SK-N-SH (cell line): ENCODE measurements at regions not wholly inside any gene's neighbourhood (a gene's known extent, or its start where the extent isn't known, plus 50 kb on each side); places are given as distances from the start of the nearest gene placed in this dataset.

ENCODE experiments used
- CTCF ChIA-PET: fragments of 300-600, 350-600 bp; formaldehyde crosslinking; extraction: SDS; loops from one replicate; lab custom pipeline; 2021; lab: Yijun Ruan, JAX
- POLR2A ChIA-PET: fragments of 350-600 bp; sonication (Branson Sonifier 250); formaldehyde crosslinking; extraction: SDS; loops from one replicate; lab custom pipeline; 2020; ENCODE audit warnings: antibody characterized with exemption, inconsistent platforms; lab: Yijun Ruan, JAX
- DNase-seq: peaks from one replicate; pipeline ENCODE4 v3.0.0; 2012
- H2AFZ ChIP-seq: fragments of 200-600 bp; sonication (generic); 2 replicates; pipeline ENCODE4 v1.8.1; 2016; ENCODE audit warnings: antibody characterized with exemption, mild to moderate bottlenecking, low read depth
- H3F3A ChIP-seq: fragments of 200-600 bp; sonication (generic); replicated peaks from 2 replicates; pipeline ENCODE3; 2016; ENCODE audit warnings: antibody characterized with exemption, mild to moderate bottlenecking; ENCODE audit not compliant: insufficient read depth
- H3K27ac ChIP-seq, 2 experiments: fragments of 200-500 bp in 1 of 2; fragments of 200-600 bp in 1 of 2; sonication (Bioruptor generic) in 1 of 2; sonication (generic), shearing (Covaris generic) in 1 of 2; 2 replicates each; pipeline versions ENCODE4 v1.5.1 to v1.6.1; 2014 to 2016; ENCODE audit warnings: low read depth in 2 of 2, inconsistent platforms in 1 of 2, low read length in 1 of 2, mild to moderate bottlenecking in 1 of 2, mixed read lengths in 1 of 2
- H3K27me3 ChIP-seq: fragments of 200-600 bp; sonication (generic), shearing (Covaris generic); 2 replicates; pipeline ENCODE4 v1.6.1; 2016; ENCODE audit warnings: mixed run types; ENCODE audit not compliant: insufficient read depth
- H3K36me3 ChIP-seq, 2 experiments: fragments of 200-500 bp in 1 of 2; fragments of 200-600 bp in 1 of 2; sonication (Bioruptor generic) in 1 of 2; sonication (generic) in 1 of 2; replicated peaks in 1 of 2; 2 replicates each; pipeline versions ENCODE3 to v1.5.1; 2014 to 2016; ENCODE audit warnings: low read length in 1 of 2, mild to moderate bottlenecking in 1 of 2; ENCODE audit not compliant: insufficient read depth in 2 of 2, control insufficient read depth in 1 of 2
- H3K4me1 ChIP-seq, 2 experiments: fragments of 200-500 bp in 1 of 2; fragments of 200-600 bp in 1 of 2; sonication (Bioruptor generic) in 1 of 2; sonication (generic), shearing (Covaris generic) in 1 of 2; 2 replicates each; pipeline versions ENCODE4 v1.5.1 to v1.6.1; 2014 to 2016; ENCODE audit warnings: low read depth in 1 of 2, low read length in 1 of 2, mixed run types in 1 of 2; ENCODE audit not compliant: insufficient read depth in 2 of 2, control insufficient read depth in 1 of 2
- H3K4me2 ChIP-seq: fragments of 200-600 bp; sonication (generic), shearing (Covaris generic); 2 replicates; pipeline ENCODE4 v1.6.1; 2017; ENCODE audit warnings: mixed run types
- H3K4me3 ChIP-seq, 2 experiments: fragments of 200-500 bp in 1 of 2; fragments of 200-600 bp in 1 of 2; sonication (Bioruptor generic) in 1 of 2; sonication (generic), shearing (Covaris generic) in 1 of 2; 2 replicates each; pipeline versions ENCODE4 v1.5.1 to v1.8.1; 2014 to 2016; ENCODE audit warnings: low read depth in 2 of 2, inconsistent platforms in 1 of 2, low read length in 1 of 2, mild to moderate bottlenecking in 1 of 2, mixed read lengths in 1 of 2, moderate library complexity in 1 of 2
- H3K79me2 ChIP-seq: fragments of 200-600 bp; sonication (generic); 2 replicates; pipeline ENCODE4 v1.8.1; 2017; ENCODE audit warnings: mild to moderate bottlenecking; ENCODE audit not compliant: insufficient read depth
- H3K9ac ChIP-seq: fragments of 200-600 bp; sonication (generic); 2 replicates; pipeline ENCODE4 v1.6.1; 2017; ENCODE audit warnings: mixed run types
- H3K9me2 ChIP-seq: fragments of 200-600 bp; sonication (generic); 2 replicates; pipeline ENCODE4 v1.6.1; 2017; ENCODE audit warnings: mixed run types
- H3K9me3 ChIP-seq: fragments of 200-600 bp; sonication (generic); 2 replicates; pipeline ENCODE4 v1.6.1; 2017; ENCODE audit warnings: mixed run types, mild to moderate bottlenecking, moderate library complexity
- H4K20me1 ChIP-seq: fragments of 200-600 bp; sonication (generic); 2 replicates; pipeline ENCODE4 v1.6.1; 2017; ENCODE audit warnings: mild to moderate bottlenecking, mixed run types; ENCODE audit not compliant: insufficient read depth
- ELF1 ChIP-seq: IDR thresholded peaks from 2 replicates; pipeline ENCODE4 v1.4.0; 2012
- GABPA ChIP-seq: IDR thresholded peaks from 2 replicates; pipeline ENCODE4 v1.4.0; 2012; ENCODE audit warnings: low read depth, mild to moderate bottlenecking
- GATA2 ChIP-seq: sonication (generic); formaldehyde crosslinking; IDR thresholded peaks from 2 replicates; pipeline ENCODE4 v1.5.0; 2020; ENCODE audit warnings: mild to moderate bottlenecking, missing genetic modification reagents
- MEF2A ChIP-seq: IDR thresholded peaks from 2 replicates; pipeline ENCODE4 v1.4.0; 2012; ENCODE audit warnings: low read depth, borderline replicate concordance
- MXI1 ChIP-seq: IDR thresholded peaks from 2 replicates; pipeline ENCODE4 v1.6.1; 2012; ENCODE audit warnings: mild to moderate bottlenecking, low read depth, low read length, improper control_type of control experiment
- POLR2AphosphoS5 ChIP-seq: IDR thresholded peaks from 2 replicates; pipeline ENCODE4 v1.6.1; 2012; ENCODE audit warnings: low read depth, low read length
- RAD21 ChIP-seq: IDR thresholded peaks from 2 replicates; pipeline ENCODE4 v1.6.1; 2012; ENCODE audit warnings: mild to moderate bottlenecking, low read length
- RFX5 ChIP-seq: IDR thresholded peaks from 2 replicates; pipeline ENCODE4 v1.6.1; 2012; ENCODE audit warnings: mild to moderate bottlenecking, improper control_type of control experiment, low read length
- TEAD4 ChIP-seq: IDR thresholded peaks from 2 replicates; pipeline ENCODE4 v1.4.0; 2012; ENCODE audit warnings: mild to moderate bottlenecking, borderline replicate concordance; ENCODE audit not compliant: insufficient read depth
- WGBS: methylation state at CpG from one replicate; pipeline ENCODE4 v1.1.6; 2017; ENCODE audit warnings: low lambda C conversion rate; 5-methylcytosine and 5-hydroxymethylcytosine counted together
- TF ChIP-seq, protein P1 (sequence below): IDR thresholded peaks from 2 replicates; pipeline ENCODE4 v1.6.1; 2012; ENCODE audit warnings: mild to moderate bottlenecking, low read depth, low read length, moderate library complexity
- TF ChIP-seq, protein P2 (sequence below): IDR thresholded peaks from 2 replicates; pipeline ENCODE4 v1.4.0; 2012; ENCODE audit warnings: low read depth, borderline replicate concordance
- TF ChIP-seq, protein P3 (sequence below): fragments of 150-350 bp; IDR thresholded peaks from 2 replicates; pipeline ENCODE4 v1.6.1; 2016; ENCODE audit warnings: mild to moderate bottlenecking, low read depth, low read length

DNA sequence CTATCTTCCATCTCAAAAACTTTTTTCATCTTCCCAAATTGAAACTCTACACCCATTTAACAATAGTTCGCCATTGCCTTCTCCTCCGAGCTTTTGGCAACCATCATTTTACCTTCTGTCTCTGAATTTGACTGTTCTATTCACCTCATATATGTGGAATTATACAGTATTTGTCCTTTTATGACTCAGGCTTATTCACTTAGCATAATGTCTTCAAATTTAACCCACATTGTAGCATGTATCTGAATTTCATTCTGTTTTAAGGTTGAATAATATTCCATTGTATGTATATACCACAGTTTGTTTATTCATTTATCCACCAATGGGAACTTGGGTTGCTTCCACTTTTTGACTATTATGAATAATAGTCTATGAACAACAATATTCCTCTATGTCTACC lies 233.9 kb downstream of the GPD2 start (continued):
- TF ChIP-seq, protein P1, sequence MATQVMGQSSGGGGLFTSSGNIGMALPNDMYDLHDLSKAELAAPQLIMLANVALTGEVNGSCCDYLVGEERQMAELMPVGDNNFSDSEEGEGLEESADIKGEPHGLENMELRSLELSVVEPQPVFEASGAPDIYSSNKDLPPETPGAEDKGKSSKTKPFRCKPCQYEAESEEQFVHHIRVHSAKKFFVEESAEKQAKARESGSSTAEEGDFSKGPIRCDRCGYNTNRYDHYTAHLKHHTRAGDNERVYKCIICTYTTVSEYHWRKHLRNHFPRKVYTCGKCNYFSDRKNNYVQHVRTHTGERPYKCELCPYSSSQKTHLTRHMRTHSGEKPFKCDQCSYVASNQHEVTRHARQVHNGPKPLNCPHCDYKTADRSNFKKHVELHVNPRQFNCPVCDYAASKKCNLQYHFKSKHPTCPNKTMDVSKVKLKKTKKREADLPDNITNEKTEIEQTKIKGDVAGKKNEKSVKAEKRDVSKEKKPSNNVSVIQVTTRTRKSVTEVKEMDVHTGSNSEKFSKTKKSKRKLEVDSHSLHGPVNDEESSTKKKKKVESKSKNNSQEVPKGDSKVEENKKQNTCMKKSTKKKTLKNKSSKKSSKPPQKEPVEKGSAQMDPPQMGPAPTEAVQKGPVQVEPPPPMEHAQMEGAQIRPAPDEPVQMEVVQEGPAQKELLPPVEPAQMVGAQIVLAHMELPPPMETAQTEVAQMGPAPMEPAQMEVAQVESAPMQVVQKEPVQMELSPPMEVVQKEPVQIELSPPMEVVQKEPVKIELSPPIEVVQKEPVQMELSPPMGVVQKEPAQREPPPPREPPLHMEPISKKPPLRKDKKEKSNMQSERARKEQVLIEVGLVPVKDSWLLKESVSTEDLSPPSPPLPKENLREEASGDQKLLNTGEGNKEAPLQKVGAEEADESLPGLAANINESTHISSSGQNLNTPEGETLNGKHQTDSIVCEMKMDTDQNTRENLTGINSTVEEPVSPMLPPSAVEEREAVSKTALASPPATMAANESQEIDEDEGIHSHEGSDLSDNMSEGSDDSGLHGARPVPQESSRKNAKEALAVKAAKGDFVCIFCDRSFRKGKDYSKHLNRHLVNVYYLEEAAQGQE: no peak
- TF ChIP-seq MXI1 (no peak), ELF1 (no peak), MEF2A (no peak), GABPA (no peak), RFX5 (no peak)
- TF ChIP-seq, protein P2, sequence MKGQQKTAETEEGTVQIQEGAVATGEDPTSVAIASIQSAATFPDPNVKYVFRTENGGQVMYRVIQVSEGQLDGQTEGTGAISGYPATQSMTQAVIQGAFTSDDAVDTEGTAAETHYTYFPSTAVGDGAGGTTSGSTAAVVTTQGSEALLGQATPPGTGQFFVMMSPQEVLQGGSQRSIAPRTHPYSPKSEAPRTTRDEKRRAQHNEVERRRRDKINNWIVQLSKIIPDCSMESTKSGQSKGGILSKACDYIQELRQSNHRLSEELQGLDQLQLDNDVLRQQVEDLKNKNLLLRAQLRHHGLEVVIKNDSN: no peak
- TF ChIP-seq, protein P3, sequence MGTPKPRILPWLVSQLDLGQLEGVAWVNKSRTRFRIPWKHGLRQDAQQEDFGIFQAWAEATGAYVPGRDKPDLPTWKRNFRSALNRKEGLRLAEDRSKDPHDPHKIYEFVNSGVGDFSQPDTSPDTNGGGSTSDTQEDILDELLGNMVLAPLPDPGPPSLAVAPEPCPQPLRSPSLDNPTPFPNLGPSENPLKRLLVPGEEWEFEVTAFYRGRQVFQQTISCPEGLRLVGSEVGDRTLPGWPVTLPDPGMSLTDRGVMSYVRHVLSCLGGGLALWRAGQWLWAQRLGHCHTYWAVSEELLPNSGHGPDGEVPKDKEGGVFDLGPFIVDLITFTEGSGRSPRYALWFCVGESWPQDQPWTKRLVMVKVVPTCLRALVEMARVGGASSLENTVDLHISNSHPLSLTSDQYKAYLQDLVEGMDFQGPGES: no peak

DNA sequence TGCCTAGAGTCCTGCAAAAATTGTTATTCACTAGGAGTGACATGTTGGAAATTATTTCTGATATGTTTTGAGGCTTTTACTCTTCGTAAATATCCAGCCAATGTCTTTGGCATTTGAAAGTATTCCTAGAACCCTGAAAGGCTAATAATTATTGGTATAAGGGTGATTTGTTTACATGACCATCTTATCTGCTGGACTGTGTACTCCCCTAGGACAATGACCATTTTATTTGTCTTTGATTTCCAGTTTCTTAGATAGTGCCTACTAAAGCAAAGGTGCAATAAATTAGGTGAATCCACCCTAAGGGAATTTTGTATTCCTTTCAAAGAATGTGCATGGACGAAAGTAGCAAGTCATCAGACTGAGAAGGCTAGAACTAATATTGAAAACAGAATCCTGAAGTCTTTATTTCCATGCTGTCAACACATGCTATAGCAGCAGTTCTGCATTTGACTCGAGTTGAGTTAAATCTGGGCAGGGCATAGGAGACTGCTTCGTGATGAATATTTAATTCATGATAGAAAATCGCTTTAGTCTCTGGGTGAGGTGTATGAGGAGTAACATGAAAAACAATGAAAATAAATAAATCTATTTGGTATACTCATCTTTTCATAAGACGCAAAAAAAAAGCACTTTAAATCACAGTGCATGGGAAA lies 235.7 kb downstream of the GPD2 start:
- Histone ChIP-seq H3K9ac (no peak overlapping the region), H3K4me2 (no peak overlapping the region), H3K27ac (no peak overlapping the region), H4K20me1 (no peaks in the 10 kb centered on the region), H3K79me2 (no peaks in the 10 kb centered on the region), H3F3A (no peaks in the 10 kb centered on the region), H3K4me1 (no peaks in the 10 kb centered on the region), H3K4me3 (no peak overlapping the region), H2AFZ (no peak overlapping the region), H3K27me3 (peaks cover 5% of the 10 kb centered on the region; the same call in 1 of the 2 replicates), H3K36me3 (no peaks in the 10 kb centered on the region), H3K9me2 (no peaks in the 10 kb centered on the region), H3K9me3 (no peaks in the 10 kb centered on the region)
- WGBS: 5% methylated on average over 6 of the region's 6 CpGs
- DNase-seq: no peak
- TF ChIP-seq TEAD4 (no peak), RAD21 (no peak), POLR2AphosphoS5 (no peak), GATA2 (CRISPR knock-in tag) (no peak)
- ChIA-PET CTCF (no interaction called here), POLR2A (no interaction called here)
